22Rv1 (cell line): ENCODE measurements at regions not wholly inside any gene's neighbourhood (a gene's known extent, or its start where the extent isn't known, plus 50 kb on each side); places are given as distances from the start of the nearest gene placed in this dataset.

Experiments used
- H3K27ac ChIP-seq: fragments of 450-650 bp; 2 replicates; pipeline ENCODE4 v1.5.1; 2017
- ZFX ChIP-seq: fragments of 450-650 bp; IDR thresholded peaks from 2 replicates; pipeline ENCODE4 v1.6.1; 2017; ENCODE audit warnings: antibody characterized with exemption, borderline replicate concordance
- TF ChIP-seq, protein P1 (sequence below): fragments of 450-650 bp; IDR thresholded peaks from 2 replicates; pipeline ENCODE4 v1.5.1; 2017; ENCODE audit warnings: mild to moderate bottlenecking

DNA sequence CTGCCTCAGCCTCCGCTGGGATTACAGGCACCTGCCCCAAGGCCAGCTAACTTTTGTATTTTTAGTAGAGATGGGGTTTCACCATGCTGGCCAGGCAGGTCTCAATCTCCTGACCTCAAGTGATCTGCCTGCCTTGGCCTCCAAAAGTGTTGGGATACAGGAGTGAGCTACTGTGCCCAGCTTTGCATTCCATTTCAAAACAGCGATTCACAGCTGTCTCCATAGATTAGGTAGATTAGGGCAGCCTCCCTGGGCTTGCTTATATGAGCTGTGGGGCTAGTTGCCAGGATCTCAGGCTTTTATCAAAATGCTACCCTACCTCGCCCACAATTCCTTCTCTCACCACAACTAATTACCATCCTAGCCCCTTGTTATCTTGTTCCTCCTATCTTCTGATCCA is 176.4 kb upstream of the ZKSCAN2 start:
- TF ChIP-seq ZFX = no peak
- TF ChIP-seq, protein P1, sequence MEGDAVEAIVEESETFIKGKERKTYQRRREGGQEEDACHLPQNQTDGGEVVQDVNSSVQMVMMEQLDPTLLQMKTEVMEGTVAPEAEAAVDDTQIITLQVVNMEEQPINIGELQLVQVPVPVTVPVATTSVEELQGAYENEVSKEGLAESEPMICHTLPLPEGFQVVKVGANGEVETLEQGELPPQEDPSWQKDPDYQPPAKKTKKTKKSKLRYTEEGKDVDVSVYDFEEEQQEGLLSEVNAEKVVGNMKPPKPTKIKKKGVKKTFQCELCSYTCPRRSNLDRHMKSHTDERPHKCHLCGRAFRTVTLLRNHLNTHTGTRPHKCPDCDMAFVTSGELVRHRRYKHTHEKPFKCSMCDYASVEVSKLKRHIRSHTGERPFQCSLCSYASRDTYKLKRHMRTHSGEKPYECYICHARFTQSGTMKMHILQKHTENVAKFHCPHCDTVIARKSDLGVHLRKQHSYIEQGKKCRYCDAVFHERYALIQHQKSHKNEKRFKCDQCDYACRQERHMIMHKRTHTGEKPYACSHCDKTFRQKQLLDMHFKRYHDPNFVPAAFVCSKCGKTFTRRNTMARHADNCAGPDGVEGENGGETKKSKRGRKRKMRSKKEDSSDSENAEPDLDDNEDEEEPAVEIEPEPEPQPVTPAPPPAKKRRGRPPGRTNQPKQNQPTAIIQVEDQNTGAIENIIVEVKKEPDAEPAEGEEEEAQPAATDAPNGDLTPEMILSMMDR = no peak
- H3K27ac ChIP-seq = no peak overlapping the region

DNA sequence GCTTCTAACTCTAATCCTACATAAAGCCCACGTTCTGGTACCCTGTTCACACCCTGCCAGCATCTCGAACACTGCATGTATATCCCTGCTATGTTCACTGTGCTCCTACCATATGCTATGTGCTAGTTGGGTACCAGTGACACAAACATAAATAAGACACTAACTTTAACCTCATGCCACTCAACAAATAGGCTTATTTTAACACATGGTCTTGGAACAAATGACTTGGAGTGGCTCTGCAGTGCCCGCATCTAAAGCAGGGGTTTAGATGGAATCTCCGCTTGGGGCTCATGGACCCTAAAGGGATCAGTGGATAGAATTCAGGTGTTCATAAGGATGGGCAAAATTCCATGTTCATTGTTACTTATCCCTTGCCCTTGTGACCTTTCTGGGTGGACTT is 175.7 kb upstream of the ZKSCAN2 start:
- H3K27ac ChIP-seq = no peak overlapping the region
- TF ChIP-seq ZFX = no peak
- TF ChIP-seq, protein P1 = no peak

DNA sequence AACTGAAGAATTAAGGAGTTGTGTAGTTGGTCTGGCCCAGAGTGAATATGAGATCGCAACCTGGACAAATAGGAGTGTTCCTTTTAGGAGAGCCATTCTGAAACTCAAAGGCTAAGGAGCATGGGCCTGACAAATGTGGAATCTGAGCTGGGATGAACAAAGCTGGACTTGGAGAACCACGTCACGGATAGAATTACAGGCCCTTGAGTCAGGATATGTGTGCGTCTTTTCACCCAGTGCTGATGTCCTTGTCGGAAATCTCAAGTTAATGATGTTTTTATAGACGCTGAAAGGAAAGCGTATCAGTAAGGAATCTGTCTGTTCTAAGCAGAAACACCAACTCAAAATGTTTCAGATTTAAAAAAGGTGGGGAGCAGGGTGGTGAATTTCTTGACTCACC is 173.8 kb upstream of the ZKSCAN2 start:
- no peak overlapping the region for H3K27ac ChIP-seq
- TF ChIP-seq, protein P1 = no peak
- TF ChIP-seq ZFX = no peak

DNA sequence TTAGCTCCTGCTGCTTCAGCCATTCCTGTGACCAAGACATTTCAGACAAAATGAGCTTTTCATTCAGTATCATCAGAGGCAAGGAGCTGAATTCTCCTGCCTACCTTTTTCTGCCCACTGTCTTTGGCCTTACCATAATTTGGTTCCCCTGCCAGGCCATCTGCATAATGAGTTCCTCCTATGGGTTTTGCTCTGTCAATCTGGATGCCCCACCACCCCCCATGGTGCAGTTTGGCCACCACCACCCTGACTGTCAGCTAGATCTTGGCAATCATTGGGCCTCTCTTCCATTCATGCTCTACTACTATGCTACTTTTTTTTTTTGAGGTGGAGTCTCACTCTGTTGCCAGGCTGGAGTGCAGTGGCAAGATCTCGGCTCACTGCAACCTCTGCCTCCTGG is 169.2 kb upstream of the ZKSCAN2 start:
- H3K27ac ChIP-seq = no peak overlapping the region
- TF ChIP-seq, protein P1 = no peak
- no peak for TF ChIP-seq ZFX

DNA sequence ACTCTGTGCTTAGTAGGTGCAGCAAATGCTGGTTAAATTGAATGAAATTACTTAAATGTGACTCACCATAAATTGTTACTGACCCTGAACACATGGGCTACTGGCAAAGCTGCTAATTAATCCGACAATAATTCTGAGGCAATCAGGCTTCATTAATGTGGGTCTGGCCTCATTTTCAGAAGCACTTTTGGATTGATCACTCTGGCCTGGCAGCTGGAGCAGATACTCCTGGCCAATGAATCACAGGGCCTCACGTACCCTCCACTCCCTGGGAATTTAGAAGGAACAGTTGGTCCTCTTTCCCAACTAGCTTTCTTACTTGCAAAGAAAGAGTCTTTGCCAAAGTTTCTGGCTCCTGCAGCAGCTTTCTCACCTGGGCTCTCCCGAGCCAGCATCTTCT is 162.0 kb upstream of the ZKSCAN2 start:
- no peak overlapping the region for H3K27ac ChIP-seq
- no peak for TF ChIP-seq ZFX
- TF ChIP-seq, protein P1 = no peak

DNA sequence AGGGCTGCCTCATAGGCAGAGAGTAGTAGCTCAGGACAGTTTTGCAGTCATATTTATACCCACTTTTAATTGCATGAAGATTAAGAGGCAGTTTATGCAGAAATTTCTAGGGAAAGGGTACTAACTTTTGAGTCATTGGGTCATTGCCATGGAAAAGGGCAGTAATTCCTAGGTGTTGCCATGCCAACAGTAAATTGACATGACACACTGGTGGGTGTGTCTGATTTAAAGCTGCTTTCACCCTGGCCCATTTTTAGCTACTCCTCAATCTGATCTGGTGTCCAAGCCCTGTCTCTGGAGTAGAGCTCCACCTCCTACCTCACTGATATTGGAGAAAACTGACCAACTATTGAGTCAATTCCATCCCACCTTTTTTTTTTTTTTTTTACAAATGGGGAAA is 161.5 kb upstream of the ZKSCAN2 start:
- no peak overlapping the region for H3K27ac ChIP-seq
- TF ChIP-seq, protein P1 = no peak
- TF ChIP-seq ZFX = no peak

DNA sequence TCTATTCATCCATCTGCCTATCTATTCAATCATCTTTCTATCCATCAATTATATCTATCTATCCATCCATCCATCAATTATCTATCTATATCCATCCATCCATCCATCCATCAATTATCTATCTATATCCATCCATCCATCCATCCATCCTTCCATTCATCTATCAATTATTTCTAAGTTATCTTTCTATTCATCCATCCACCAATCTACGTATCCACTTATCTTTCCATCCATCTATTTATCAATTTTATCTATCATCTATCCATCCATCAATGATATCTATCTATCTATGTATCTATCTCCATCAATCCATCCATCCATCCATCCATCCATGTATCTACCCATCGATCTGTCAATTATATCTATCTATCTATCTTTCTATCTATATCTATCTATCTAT is 158.4 kb upstream of the ZKSCAN2 start:
- no peak overlapping the region for H3K27ac ChIP-seq
- TF ChIP-seq ZFX = no peak
- TF ChIP-seq, protein P1 = no peak
